CD4-positive, alpha-beta T cell (primary cell): ENCODE measurements at regions not wholly inside any gene's neighbourhood (a gene's known extent, or its start where the extent isn't known, plus 50 kb on each side); places are given as distances from the start of the nearest gene placed in this dataset.

Experiments used
- ATAC-seq: fragments of 200-7000 bp; cut with Tn5 transposase; one replicate; pipeline ENCODE4 v1.10.0; 2022; ENCODE audit warnings: mild to moderate bottlenecking; ENCODE audit not compliant: poor library complexity
- CTCF ChIA-PET: fragments of 350-600 bp; sonication (Branson Sonifier 250); formaldehyde crosslinking; loops from one replicate; lab custom pipeline; 2021; ENCODE audit warnings: antibody characterized with exemption, inconsistent platforms; lab: Charles Lee
- POLR2A ChIA-PET: fragments of 350-600 bp; sonication (Branson Sonifier 250); formaldehyde crosslinking; loops from one replicate; lab custom pipeline; 2021; ENCODE audit warnings: antibody characterized with exemption, inconsistent platforms; lab: Charles Lee
- DNase-seq, 14 experiments: peaks; one replicate each; pipeline ENCODE4 v3.0.0-alpha.2; 2013 to 2020; ENCODE audit warnings: mixed read lengths in 2 of 14
- H3K27ac ChIP-seq, 2 donors: one replicate each; pipeline versions ENCODE4 v1.5.1 to v1.7.0; 2013; ENCODE audit warnings: low read length in 2 of 2, low read depth in 1 of 2, mild to moderate bottlenecking in 1 of 2
- H3K27me3 ChIP-seq, 2 experiments: 1 replicate in 1 of 2; 2 replicates in 1 of 2; pipeline versions ENCODE4 v1.6.1 to v1.7.0; 2013; ENCODE audit warnings: low read length in 2 of 2, control low read depth in 1 of 2, mild to moderate bottlenecking in 1 of 2, moderate library complexity in 1 of 2; ENCODE audit not compliant: insufficient read depth in 2 of 2, control insufficient read depth in 1 of 2
- H3K36me3 ChIP-seq: one replicate; pipeline ENCODE4 v1.6.1; 2013; ENCODE audit warnings: low read length, control low read depth; ENCODE audit not compliant: insufficient read depth
- H3K4me1 ChIP-seq: one replicate; pipeline ENCODE4 v1.6.1; 2013; ENCODE audit warnings: low read length, control low read depth; ENCODE audit not compliant: insufficient read depth
- H3K4me3 ChIP-seq: one replicate; pipeline ENCODE4 v1.5.1; 2013; ENCODE audit warnings: mild to moderate bottlenecking, low read length, moderate library complexity
- H3K9me3 ChIP-seq, 2 experiments: 1 replicate in 1 of 2; 2 replicates in 1 of 2; pipeline versions ENCODE4 v1.6.1 to v1.7.0; 2013; ENCODE audit warnings: low read length in 2 of 2, mild to moderate bottlenecking in 2 of 2, control low read depth in 1 of 2, moderate library complexity in 1 of 2; ENCODE audit not compliant: control insufficient read depth in 1 of 2, insufficient read depth in 1 of 2
- H3K27ac Mint-ChIP-seq: one replicate; pipeline ENCODE4 v1.8.0; 2020; ENCODE audit warnings: mixed read lengths
- H3K27me3 Mint-ChIP-seq: one replicate; pipeline ENCODE4 v1.8.0; 2021; ENCODE audit warnings: mixed read lengths
- H3K36me3 Mint-ChIP-seq: one replicate; pipeline ENCODE4 v1.8.0; 2021; ENCODE audit warnings: low read depth, mixed read lengths
- H3K4me1 Mint-ChIP-seq: one replicate; pipeline ENCODE4 v1.8.0; 2021; ENCODE audit warnings: low read depth, mixed read lengths
- H3K4me3 Mint-ChIP-seq: one replicate; pipeline ENCODE4 v1.8.0; 2020; ENCODE audit warnings: mild to moderate bottlenecking, mixed read lengths
- H3K9me3 Mint-ChIP-seq: one replicate; pipeline ENCODE4 v1.8.0; 2020; ENCODE audit warnings: mixed read lengths
- CTCF ChIP-seq: fragments of 200-600 bp; IDR thresholded peaks from one replicate; pipeline ENCODE4 v1.8.0; 2022; ENCODE audit warnings: antibody characterized with exemption, mild to moderate bottlenecking
- intact Hi-C, 2 experiments: fragments of 100-400 bp; cut with DNase I in 1 of 2; cut with micrococcal nuclease in 1 of 2; formaldehyde crosslinking; loops; one replicate each; pipeline versions ENCODE4 v1.15.1 to v1.9.0; 2023 to 2025; cut with DNase I, micrococcal nuclease

GRCh38 chr6:140039364-140039763, 664.9 kb upstream of the CITED2 start:
- POLR2A ChIA-PET, result no interaction called here
- H3K4me3 ChIP-seq, result no peak overlapping the region
- H3K4me1 ChIP-seq, result no peaks in the 10 kb centered on the region

DNA sequence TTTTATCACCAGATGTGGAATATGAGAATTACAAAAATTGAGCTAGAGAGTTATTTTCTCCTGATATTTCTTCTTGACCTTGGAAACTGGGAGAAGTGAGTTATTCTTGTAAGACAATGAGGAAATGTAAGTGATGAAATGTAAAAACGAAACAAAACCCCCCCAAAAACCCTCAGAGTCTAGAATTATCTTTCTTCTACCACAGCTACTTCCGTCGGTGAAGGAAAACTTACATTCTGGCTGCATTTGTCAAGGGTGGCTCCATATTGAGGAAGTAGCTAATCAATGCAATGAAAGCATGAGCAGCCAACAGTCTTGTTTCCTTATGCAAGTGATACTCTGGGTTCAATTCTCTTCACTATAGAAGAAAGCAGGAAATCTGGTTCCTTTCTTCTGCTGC, 661.7 kb upstream of the CITED2 start:
- Mint-ChIP-seq H3K27me3 (peaks cover 8% of the 10 kb centered on the region), H3K36me3 (no peaks in the 10 kb centered on the region), H3K4me3 (no peak overlapping the region), H3K27ac (no peak overlapping the region), H3K9me3 (no peaks in the 10 kb centered on the region), H3K4me1 (no peaks in the 10 kb centered on the region)
- CTCF ChIA-PET, result no interaction called here
- POLR2A ChIA-PET, result no interaction called here
- no peak overlapping the region for H3K27ac ChIP-seq
- H3K36me3 ChIP-seq, result no peaks in the 10 kb centered on the region
- DNase-seq (no peak), ATAC-seq (no peak)
- H3K27me3 ChIP-seq, result peaks cover 0 to 7% of the 10 kb centered on the region in 2 experiments
- intact Hi-C loops, result no loop called here
- no peak for TF ChIP-seq CTCF
- H3K4me3 ChIP-seq, result no peak overlapping the region
- no peaks in the 10 kb centered on the region for H3K4me1 ChIP-seq
- no peaks in the 10 kb centered on the region for H3K9me3 ChIP-seq

More at GRCh38 chr6:140039364-140039763, 664.9 kb upstream of the CITED2 start:
- H3K27ac Mint-ChIP-seq, result no peak overlapping the region
- ATAC-seq (no peak), DNase-seq (no peak)
- H3K4me3 Mint-ChIP-seq, result no peak overlapping the region
- CTCF ChIA-PET, result no interaction called here
- H3K9me3 ChIP-seq, result no peaks in the 10 kb centered on the region
- H3K36me3 ChIP-seq, result no peaks in the 10 kb centered on the region
- intact Hi-C loops, result no loop called here
- H3K27ac ChIP-seq, result no peak overlapping the region
- no peaks in the 10 kb centered on the region for H3K9me3 Mint-ChIP-seq
- TF ChIP-seq CTCF, result no peak
- H3K4me1 Mint-ChIP-seq, result no peaks in the 10 kb centered on the region
- H3K27me3 ChIP-seq, result peaks cover 0 to under 1% of the 10 kb centered on the region in 2 experiments
- H3K36me3 Mint-ChIP-seq, result no peaks in the 10 kb centered on the region
- no peaks in the 10 kb centered on the region for H3K27me3 Mint-ChIP-seq

DNA sequence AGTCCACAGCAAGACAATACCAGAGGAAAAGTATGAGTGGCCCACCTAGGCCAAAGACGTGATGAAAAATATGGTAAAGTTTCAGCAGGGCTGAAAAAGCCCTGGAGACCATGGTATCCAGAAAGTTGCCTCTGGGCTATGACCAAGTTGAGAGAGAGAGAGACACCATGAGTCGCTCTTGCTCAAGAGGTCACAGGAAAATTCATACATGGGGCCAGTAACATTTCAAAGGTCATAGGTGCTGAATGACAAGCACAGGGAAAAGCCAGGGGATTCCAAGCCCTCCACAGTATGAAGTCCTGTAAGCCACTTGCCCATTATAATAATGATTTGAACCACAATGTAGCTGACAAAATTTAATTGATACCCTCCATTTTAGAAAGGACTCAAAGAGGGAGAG, 657.7 kb upstream of the CITED2 start:
- no peaks in the 10 kb centered on the region for H3K4me1 ChIP-seq
- no peak overlapping the region for H3K27ac ChIP-seq
- Mint-ChIP-seq H3K4me1 (no peaks in the 10 kb centered on the region), H3K27ac (no peak overlapping the region), H3K27me3 (peaks cover 26% of the 10 kb centered on the region), H3K36me3 (no peaks in the 10 kb centered on the region), H3K4me3 (no peak overlapping the region), H3K9me3 (no peaks in the 10 kb centered on the region)
- DNase-seq, result no peak
- intact Hi-C loops, result no loop called here
- ChIA-PET CTCF (no interaction called here), POLR2A (no interaction called here)
- H3K36me3 ChIP-seq, result no peaks in the 10 kb centered on the region
- no peak for TF ChIP-seq CTCF
- H3K4me3 ChIP-seq, result no peak overlapping the region
- peaks cover 0 to 16% of the 10 kb centered on the region in 2 experiments for H3K27me3 ChIP-seq
- no peaks in the 10 kb centered on the region for H3K9me3 ChIP-seq
- ATAC-seq, result no peak
